CD4-positive, alpha-beta T cell (primary cell): ENCODE measurements at regions not wholly inside any gene's neighbourhood (a gene's known extent, or its start where the extent isn't known, plus 50 kb on each side); places are given as distances from the start of the nearest gene placed in this dataset.

Experiments
- ATAC-seq: fragments of 200-7000 bp; cut with Tn5 transposase; one replicate; pipeline ENCODE4 v1.10.0; 2022; ENCODE audit warnings: mild to moderate bottlenecking; ENCODE audit not compliant: poor library complexity
- CTCF ChIA-PET: fragments of 350-600 bp; sonication (Branson Sonifier 250); formaldehyde crosslinking; loops from one replicate; lab custom pipeline; 2021; ENCODE audit warnings: antibody characterized with exemption, inconsistent platforms; lab: Charles Lee
- POLR2A ChIA-PET: fragments of 350-600 bp; sonication (Branson Sonifier 250); formaldehyde crosslinking; loops from one replicate; lab custom pipeline; 2021; ENCODE audit warnings: antibody characterized with exemption, inconsistent platforms; lab: Charles Lee
- DNase-seq, 14 experiments: peaks; one replicate each; pipeline ENCODE4 v3.0.0-alpha.2; 2013 to 2020; ENCODE audit warnings: mixed read lengths in 2 of 14
- H3K27ac ChIP-seq, 2 donors: one replicate each; pipeline versions ENCODE4 v1.5.1 to v1.7.0; 2013; ENCODE audit warnings: low read length in 2 of 2, low read depth in 1 of 2, mild to moderate bottlenecking in 1 of 2
- H3K27me3 ChIP-seq, 2 experiments: 1 replicate in 1 of 2; 2 replicates in 1 of 2; pipeline versions ENCODE4 v1.6.1 to v1.7.0; 2013; ENCODE audit warnings: low read length in 2 of 2, control low read depth in 1 of 2, mild to moderate bottlenecking in 1 of 2, moderate library complexity in 1 of 2; ENCODE audit not compliant: insufficient read depth in 2 of 2, control insufficient read depth in 1 of 2
- H3K36me3 ChIP-seq: one replicate; pipeline ENCODE4 v1.6.1; 2013; ENCODE audit warnings: low read length, control low read depth; ENCODE audit not compliant: insufficient read depth
- H3K4me1 ChIP-seq: one replicate; pipeline ENCODE4 v1.6.1; 2013; ENCODE audit warnings: low read length, control low read depth; ENCODE audit not compliant: insufficient read depth
- H3K4me3 ChIP-seq: one replicate; pipeline ENCODE4 v1.5.1; 2013; ENCODE audit warnings: mild to moderate bottlenecking, low read length, moderate library complexity
- H3K9me3 ChIP-seq, 2 experiments: 1 replicate in 1 of 2; 2 replicates in 1 of 2; pipeline versions ENCODE4 v1.6.1 to v1.7.0; 2013; ENCODE audit warnings: low read length in 2 of 2, mild to moderate bottlenecking in 2 of 2, control low read depth in 1 of 2, moderate library complexity in 1 of 2; ENCODE audit not compliant: control insufficient read depth in 1 of 2, insufficient read depth in 1 of 2
- H3K27ac Mint-ChIP-seq: one replicate; pipeline ENCODE4 v1.8.0; 2020; ENCODE audit warnings: mixed read lengths
- H3K27me3 Mint-ChIP-seq: one replicate; pipeline ENCODE4 v1.8.0; 2021; ENCODE audit warnings: mixed read lengths
- H3K36me3 Mint-ChIP-seq: one replicate; pipeline ENCODE4 v1.8.0; 2021; ENCODE audit warnings: low read depth, mixed read lengths
- H3K4me1 Mint-ChIP-seq: one replicate; pipeline ENCODE4 v1.8.0; 2021; ENCODE audit warnings: low read depth, mixed read lengths
- H3K4me3 Mint-ChIP-seq: one replicate; pipeline ENCODE4 v1.8.0; 2020; ENCODE audit warnings: mild to moderate bottlenecking, mixed read lengths
- H3K9me3 Mint-ChIP-seq: one replicate; pipeline ENCODE4 v1.8.0; 2020; ENCODE audit warnings: mixed read lengths
- intact Hi-C, 2 experiments: fragments of 100-400 bp; cut with DNase I in 1 of 2; cut with micrococcal nuclease in 1 of 2; formaldehyde crosslinking; loops; one replicate each; pipeline versions ENCODE4 v1.15.1 to v1.9.0; 2023 to 2025; cut with DNase I, micrococcal nuclease
- TF ChIP-seq, protein P1 (sequence below): fragments of 200-600 bp; IDR thresholded peaks from one replicate; pipeline ENCODE4 v1.8.0; 2022; ENCODE audit warnings: antibody characterized with exemption, mild to moderate bottlenecking

- Mint-ChIP-seq H3K4me3 (no peak overlapping the region), H3K27ac (no peak overlapping the region), H3K9me3 (peaks cover 6% of the 10 kb centered on the region), H3K4me1 (no peaks in the 10 kb centered on the region), H3K27me3 (no peaks in the 10 kb centered on the region), H3K36me3 (no peaks in the 10 kb centered on the region)
- ATAC-seq: no peak
- intact Hi-C loops: no loop called here
- no peak for DNase-seq
- Histone ChIP-seq H3K36me3 (no peaks in the 10 kb centered on the region), H3K27me3 (no peaks in the 10 kb centered on the region), H3K27ac (no peak overlapping the region), H3K9me3 (peaks cover 0 to 3% of the 10 kb centered on the region in 2 experiments), H3K4me1 (no peaks in the 10 kb centered on the region), H3K4me3 (no peak overlapping the region)
- ChIA-PET CTCF (no interaction called here), POLR2A (no interaction called here)
- TF ChIP-seq, protein P1, sequence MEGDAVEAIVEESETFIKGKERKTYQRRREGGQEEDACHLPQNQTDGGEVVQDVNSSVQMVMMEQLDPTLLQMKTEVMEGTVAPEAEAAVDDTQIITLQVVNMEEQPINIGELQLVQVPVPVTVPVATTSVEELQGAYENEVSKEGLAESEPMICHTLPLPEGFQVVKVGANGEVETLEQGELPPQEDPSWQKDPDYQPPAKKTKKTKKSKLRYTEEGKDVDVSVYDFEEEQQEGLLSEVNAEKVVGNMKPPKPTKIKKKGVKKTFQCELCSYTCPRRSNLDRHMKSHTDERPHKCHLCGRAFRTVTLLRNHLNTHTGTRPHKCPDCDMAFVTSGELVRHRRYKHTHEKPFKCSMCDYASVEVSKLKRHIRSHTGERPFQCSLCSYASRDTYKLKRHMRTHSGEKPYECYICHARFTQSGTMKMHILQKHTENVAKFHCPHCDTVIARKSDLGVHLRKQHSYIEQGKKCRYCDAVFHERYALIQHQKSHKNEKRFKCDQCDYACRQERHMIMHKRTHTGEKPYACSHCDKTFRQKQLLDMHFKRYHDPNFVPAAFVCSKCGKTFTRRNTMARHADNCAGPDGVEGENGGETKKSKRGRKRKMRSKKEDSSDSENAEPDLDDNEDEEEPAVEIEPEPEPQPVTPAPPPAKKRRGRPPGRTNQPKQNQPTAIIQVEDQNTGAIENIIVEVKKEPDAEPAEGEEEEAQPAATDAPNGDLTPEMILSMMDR: no peak
Observed at GRCh38 chr6:92281571-92282076, 1137.7 kb downstream of the EPHA7 start.

DNA sequence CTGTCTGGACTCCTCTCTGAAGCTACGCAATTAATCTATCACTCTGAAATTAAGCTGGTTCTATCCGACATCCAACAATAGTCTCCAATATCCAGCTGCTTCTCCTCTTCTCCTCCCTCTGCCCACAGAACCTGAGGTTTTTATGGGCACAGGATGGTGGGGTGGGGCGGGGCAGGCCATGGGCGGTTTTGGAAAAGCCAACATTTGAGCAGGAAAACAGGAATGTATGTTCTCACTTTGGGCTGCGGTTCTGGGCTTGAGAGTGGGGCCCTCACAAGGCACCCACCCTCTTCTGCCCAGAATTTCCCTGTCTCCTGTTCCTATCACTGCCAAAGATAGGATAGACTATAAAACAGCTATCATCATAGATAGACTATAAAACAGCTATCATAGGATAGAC, 1144.2 kb downstream of the EPHA7 start:
- CTCF ChIA-PET: no interaction called here

DNA sequence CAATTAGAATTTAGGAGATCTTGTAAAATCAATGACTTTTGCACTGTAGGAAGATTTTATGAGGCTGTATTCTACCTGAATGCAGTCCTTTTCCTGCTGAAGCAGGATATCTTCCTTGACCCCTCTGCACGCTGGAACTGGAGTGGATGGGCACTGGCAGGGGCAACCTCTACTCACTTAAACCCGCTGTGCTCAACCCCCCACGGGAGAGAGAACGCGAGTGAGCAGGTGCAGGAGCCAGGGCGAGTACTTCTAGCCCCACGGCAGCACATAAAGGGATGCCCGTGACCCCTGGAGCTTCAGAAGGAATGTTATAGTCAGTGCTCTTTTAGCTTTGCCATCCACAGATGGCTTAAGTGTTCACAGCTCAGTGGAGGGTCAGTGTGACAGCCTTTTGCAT, 1144.8 kb downstream of the EPHA7 start:
- H3K4me3 ChIP-seq: no peak overlapping the region
- POLR2A ChIA-PET: no interaction called here
- no peak overlapping the region for H3K27ac ChIP-seq
- H3K4me1 Mint-ChIP-seq: no peaks in the 10 kb centered on the region
- CTCF ChIA-PET: no interaction called here
- peaks cover 7% of the 10 kb centered on the region for H3K9me3 Mint-ChIP-seq
- H3K27me3 ChIP-seq: no peaks in the 10 kb centered on the region
- intact Hi-C loops: no loop called here
- H3K27ac Mint-ChIP-seq: no peak overlapping the region
- H3K27me3 Mint-ChIP-seq: no peaks in the 10 kb centered on the region
- DNase-seq (no peak), ATAC-seq (no peak)
- TF ChIP-seq, protein P1: no peak
- H3K4me3 Mint-ChIP-seq: no peak overlapping the region
- H3K9me3 ChIP-seq: peaks cover 0 to 11% of the 10 kb centered on the region in 2 experiments
- no peaks in the 10 kb centered on the region for H3K36me3 ChIP-seq
- no peaks in the 10 kb centered on the region for H3K4me1 ChIP-seq
- H3K36me3 Mint-ChIP-seq: no peaks in the 10 kb centered on the region

More for the DNA sequence above, 1144.2 kb downstream of the EPHA7 start:
- no peaks in the 10 kb centered on the region for H3K27me3 Mint-ChIP-seq
- H3K27me3 ChIP-seq: no peaks in the 10 kb centered on the region
- ATAC-seq: no peak
- H3K4me1 Mint-ChIP-seq: no peaks in the 10 kb centered on the region
- no peak for DNase-seq
- H3K4me3 ChIP-seq: no peak overlapping the region
- no peaks in the 10 kb centered on the region for H3K4me1 ChIP-seq
- intact Hi-C loops: no loop called here
- H3K4me3 Mint-ChIP-seq: no peak overlapping the region
- no peak overlapping the region for H3K27ac ChIP-seq
- peaks cover 0 to 11% of the 10 kb centered on the region in 2 experiments for H3K9me3 ChIP-seq
- POLR2A ChIA-PET: no interaction called here
- no peaks in the 10 kb centered on the region for H3K36me3 Mint-ChIP-seq
- no peak overlapping the region for H3K27ac Mint-ChIP-seq
- no peaks in the 10 kb centered on the region for H3K36me3 ChIP-seq
- H3K9me3 Mint-ChIP-seq: peaks cover 7% of the 10 kb centered on the region
- TF ChIP-seq, protein P1: no peak
